SJSA1 (cell line): ENCODE measurements at regions not wholly inside any gene's neighbourhood (a gene's known extent, or its start where the extent isn't known, plus 50 kb on each side); places are given as distances from the start of the nearest gene placed in this dataset.

ENCODE experiments used
- DNase-seq, 2 experiments: peaks; one replicate each; pipeline ENCODE4 v3.0.0-alpha.2; 2015 to 2020; ENCODE audit warnings: low spot score in 2 of 2, low read depth in 1 of 2
- H3K27ac ChIP-seq: fragments of 250-450 bp; sonication (Bioruptor Pico); 2 replicates; pipeline ENCODE4 v1.5.1; 2020; ENCODE audit warnings: mild to moderate bottlenecking, moderate library complexity
- H3K27me3 ChIP-seq: fragments of 250-450 bp; sonication (Bioruptor Pico); replicated peaks from 2 replicates; pipeline ENCODE4 v1.5.1; 2020; ENCODE audit warnings: mild to moderate bottlenecking, moderate library complexity
- H3K36me3 ChIP-seq: fragments of 250-450 bp; sonication (Bioruptor Pico); 2 replicates; pipeline ENCODE4 v1.5.1; 2020; ENCODE audit warnings: mild to moderate bottlenecking
- H3K4me1 ChIP-seq: fragments of 250-450 bp; sonication (Bioruptor Pico); replicated peaks from 2 replicates; pipeline ENCODE4 v1.6.1; 2021; ENCODE audit warnings: mild to moderate bottlenecking
- H3K4me3 ChIP-seq: fragments of 250-450 bp; sonication (Bioruptor Pico); 2 replicates; pipeline ENCODE4 v1.5.1; 2020; ENCODE audit warnings: mild to moderate bottlenecking
- H3K9me3 ChIP-seq: fragments of 250-450 bp; sonication (Bioruptor Pico); replicated peaks from 2 replicates; pipeline ENCODE4 v1.5.1; 2020; ENCODE audit warnings: mild to moderate bottlenecking

DNA sequence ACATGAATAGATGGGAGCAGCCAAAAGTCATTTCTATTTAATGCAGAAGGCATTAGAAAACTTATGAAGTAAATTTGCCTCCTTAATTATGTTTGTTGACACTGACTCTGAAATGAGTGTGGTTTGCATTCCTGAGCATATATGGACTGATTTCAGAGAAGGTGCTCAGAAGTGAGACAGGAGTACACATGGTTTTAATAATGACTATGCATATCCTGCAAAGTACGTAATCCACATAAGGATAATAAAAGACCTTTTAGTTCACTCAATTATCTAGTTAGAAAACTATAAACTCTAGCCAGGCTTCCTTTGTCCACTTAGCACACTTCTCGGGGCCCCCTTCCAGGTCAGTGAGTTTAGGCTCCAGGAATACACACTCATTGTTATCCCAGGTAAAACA, 75.7 kb upstream of the SNX2 start:
- Histone ChIP-seq H3K4me1 (peaks cover 15% of the 10 kb centered on the region), H3K27me3 (no peaks in the 10 kb centered on the region), H3K4me3 (no peak overlapping the region), H3K27ac (peak overlapping the region; percentile 5; the same call in 1 of the 2 replicates), H3K36me3 (no peaks in the 10 kb centered on the region), H3K9me3 (no peaks in the 10 kb centered on the region)
- DNase-seq: peak in 1 of 2 experiments; percentile 26

DNA sequence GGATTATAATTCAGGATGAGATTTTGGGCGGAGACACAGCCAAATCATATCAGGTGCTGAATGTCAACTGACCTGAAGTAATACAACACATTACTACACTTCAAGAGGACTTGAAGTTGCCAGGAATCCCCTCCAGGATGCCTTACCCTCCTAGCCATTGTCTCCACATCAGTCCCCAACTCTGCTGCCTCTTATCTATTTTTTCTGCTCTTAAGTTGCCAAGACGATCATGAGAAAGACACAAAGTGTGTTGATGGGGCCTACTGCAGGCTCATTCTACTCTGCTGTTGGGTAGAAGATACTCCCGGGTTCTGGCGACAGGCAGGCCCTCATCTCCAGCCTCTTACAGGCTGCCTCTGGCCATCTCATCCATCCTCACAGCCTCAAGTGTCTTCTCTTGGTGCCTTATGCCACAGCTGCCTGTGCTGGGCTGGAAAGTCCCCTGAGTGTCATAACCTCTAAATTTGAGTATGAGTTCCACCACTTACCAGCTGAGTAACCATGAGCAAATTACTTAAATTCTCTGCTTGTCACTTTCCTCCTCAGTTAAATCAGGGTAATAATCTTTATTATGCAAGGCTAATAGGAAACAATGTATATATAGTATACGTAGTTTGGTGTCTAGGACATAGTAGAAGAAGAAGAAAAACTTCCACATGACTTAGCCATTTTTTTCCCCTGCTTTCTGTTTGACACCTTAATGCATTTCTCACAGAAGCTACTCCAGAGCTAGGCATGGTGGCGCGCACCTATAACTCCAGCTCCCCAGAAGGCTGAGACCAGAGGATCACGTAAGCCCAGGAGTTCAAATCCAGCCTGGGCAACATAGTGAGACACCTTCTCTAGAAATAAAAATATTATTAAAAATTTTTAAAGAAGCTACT, 73.0 kb upstream of the SNX2 start:
- Histone ChIP-seq H3K27ac (no peak overlapping the region), H3K36me3 (no peaks in the 10 kb centered on the region), H3K4me3 (no peak overlapping the region), H3K9me3 (no peaks in the 10 kb centered on the region), H3K4me1 (peaks cover 10% of the 10 kb centered on the region), H3K27me3 (no peaks in the 10 kb centered on the region)
- DNase-seq: no peak

DNA sequence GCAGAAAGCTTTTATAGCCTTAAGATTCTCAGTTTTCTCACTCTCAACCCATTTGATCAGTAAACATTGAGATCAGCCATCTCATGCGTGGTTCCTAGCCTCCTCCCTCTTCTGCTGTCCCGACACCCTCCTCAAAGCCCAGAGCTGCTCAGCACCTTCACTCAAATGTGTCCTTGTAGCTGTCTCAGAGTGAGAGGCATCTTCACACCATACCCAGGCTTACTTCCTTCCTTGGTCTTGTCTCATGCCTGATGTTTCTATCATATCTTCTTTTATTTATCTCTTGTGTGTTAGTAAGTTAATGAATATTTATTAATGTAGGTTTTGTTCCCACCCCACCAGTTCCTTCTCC, 72.4 kb upstream of the SNX2 start:
- Histone ChIP-seq H3K36me3 (no peaks in the 10 kb centered on the region), H3K27ac (no peak overlapping the region), H3K27me3 (no peaks in the 10 kb centered on the region), H3K4me3 (no peak overlapping the region), H3K9me3 (no peaks in the 10 kb centered on the region), H3K4me1 (peaks cover 10% of the 10 kb centered on the region)
- DNase-seq: no peak

DNA sequence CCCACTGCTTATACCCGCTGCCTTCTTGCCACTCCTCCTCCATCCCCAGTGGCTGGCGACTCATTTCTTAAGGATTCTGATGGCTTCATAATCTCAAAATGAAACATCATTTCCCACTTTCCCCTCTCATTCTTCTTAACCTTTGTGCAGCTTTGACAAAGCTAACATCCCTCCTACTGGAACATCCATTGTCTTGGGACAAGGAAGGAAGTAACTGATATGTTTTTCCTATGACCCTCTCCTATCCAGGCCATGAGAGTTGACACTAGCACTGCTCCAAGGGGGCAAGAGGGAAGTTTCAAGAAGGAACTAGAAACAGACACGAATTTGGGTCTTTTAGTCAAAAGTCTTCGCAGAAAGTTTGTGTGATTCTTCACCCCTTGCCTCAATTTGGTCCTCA, 71.7 kb upstream of the SNX2 start:
- Histone ChIP-seq H3K27ac (no peak overlapping the region), H3K9me3 (no peaks in the 10 kb centered on the region), H3K4me1 (peaks cover 10% of the 10 kb centered on the region), H3K27me3 (no peaks in the 10 kb centered on the region), H3K36me3 (no peaks in the 10 kb centered on the region), H3K4me3 (no peak overlapping the region)
- DNase-seq: no peak

DNA sequence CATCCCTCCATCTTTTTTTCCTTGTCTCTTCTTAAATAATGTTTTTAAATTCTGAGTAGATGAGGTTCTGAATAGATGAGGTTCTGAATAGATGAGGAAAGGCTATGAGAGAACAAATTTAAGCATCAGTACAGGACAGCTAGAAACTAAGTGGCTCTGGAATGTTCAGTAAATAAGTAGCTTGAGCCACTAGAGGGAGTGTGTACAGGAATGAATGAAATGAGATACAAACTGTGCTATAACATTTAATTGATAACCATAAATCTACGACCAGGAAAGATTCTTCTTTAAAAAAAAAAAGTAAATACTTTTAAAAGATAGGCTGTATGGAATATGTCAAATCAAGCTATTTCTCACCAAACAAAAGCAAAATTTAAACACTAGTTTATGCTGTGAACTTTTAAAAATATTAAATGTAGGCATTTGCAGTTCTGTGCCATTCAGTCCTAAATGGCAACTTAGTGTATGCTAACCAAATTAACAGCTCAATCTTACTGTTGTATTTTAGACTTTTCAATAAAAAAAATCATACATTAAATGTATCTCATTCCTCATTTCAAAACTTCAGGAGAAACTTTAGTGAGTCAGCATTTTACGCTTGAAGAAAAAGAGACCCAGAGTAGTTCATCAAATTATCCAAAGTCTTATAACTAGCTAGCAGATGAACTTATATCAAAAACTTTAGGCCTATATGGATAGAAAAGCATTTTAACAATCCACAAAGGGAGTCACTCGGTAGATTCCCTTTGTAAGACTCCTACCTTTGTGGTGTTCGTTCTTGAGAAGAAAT, 70.4 kb upstream of the SNX2 start:
- no peak overlapping the region for H3K4me3 ChIP-seq
- no peaks in the 10 kb centered on the region for H3K9me3 ChIP-seq
- no peak overlapping the region for H3K27ac ChIP-seq
- peaks cover 3% of the 10 kb centered on the region for H3K4me1 ChIP-seq
- H3K27me3 ChIP-seq: no peaks in the 10 kb centered on the region
- DNase-seq: peak in 1 of 2 experiments; percentile 27
- no peaks in the 10 kb centered on the region for H3K36me3 ChIP-seq

DNA sequence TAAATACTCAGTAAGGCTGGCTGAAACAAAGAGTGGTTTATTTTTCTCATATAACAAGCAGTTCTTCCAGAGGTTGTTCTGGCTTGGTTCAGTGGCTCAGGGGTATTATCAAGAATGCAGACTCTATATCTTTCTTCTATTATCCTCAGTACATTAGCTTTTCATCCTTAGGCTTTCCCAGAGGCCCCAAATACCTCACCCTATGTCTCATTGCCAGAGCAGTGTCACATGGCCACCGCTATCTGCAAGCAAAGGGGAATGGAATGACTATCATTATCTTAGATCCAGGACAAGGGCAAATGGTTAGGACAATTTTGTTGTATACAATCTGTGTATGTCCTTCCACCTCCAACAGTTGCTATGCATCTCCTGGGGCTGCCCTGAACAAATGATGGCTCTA, 69.0 kb upstream of the SNX2 start:
- H3K36me3 ChIP-seq: no peaks in the 10 kb centered on the region
- no peaks in the 10 kb centered on the region for H3K9me3 ChIP-seq
- no peak for DNase-seq
- no peak overlapping the region for H3K27ac ChIP-seq
- no peak overlapping the region for H3K4me3 ChIP-seq
- no peaks in the 10 kb centered on the region for H3K27me3 ChIP-seq
- no peaks in the 10 kb centered on the region for H3K4me1 ChIP-seq

DNA sequence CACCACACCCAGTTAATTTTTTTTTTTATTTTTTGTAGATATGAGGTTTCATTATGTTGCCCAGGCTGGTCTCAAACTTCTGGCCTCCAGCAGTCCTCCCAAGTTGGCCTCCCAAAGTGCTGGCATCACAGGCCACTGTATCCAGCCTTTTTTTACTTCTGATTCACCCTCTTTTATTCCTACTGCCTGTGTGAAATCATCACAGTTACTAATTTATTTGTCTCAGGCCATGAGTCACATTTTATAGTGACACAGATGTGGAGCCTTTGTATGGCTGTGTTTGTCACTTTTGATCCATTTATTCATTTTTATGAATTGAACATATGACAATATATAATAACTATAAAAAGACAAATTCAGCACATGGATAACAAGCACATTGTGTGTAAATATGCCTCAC, 67.1 kb upstream of the SNX2 start:
- H3K9me3 ChIP-seq: no peaks in the 10 kb centered on the region
- no peaks in the 10 kb centered on the region for H3K36me3 ChIP-seq
- no peaks in the 10 kb centered on the region for H3K4me1 ChIP-seq
- no peaks in the 10 kb centered on the region for H3K27me3 ChIP-seq
- no peak overlapping the region for H3K4me3 ChIP-seq
- no peak overlapping the region for H3K27ac ChIP-seq
- DNase-seq: no peak

DNA sequence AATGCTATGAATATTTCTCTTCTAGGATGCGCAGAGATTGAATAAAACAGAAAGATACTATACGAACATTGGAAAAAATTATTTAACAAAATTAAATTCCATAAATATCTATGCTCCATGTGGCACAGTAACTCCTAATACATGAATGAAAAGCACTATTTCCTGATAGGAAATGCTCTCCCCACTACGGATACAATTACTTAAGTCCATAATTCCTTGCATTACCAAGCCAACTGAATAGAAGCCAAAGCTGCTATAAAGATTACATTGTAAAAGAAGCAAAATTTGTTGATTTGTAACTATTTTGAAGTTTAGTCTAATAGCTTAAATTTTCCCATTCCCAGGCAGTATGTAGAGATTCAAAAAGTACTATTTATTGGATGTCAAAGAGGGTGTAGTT, 61.8 kb upstream of the SNX2 start:
- no peaks in the 10 kb centered on the region for H3K27me3 ChIP-seq

DNA sequence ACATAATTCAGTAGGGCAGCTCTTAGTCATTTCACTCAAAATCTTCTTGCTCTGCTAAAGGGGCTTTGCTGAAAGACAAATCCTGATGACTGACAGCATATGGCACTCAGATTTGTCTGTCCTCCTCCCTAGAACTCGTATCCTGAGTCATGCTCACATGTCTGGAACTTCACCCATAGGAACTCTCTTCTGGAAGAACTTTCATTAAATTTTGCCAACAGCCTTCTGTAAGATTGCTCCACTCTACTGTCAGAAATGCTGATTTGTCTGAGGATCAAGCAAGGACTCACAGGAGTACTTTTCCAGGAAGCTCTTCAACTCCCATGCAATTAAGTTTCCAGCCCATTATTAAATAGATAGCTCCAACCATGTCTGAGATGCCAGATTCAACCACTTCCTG, 59.8 kb upstream of the SNX2 start:
- Histone ChIP-seq H3K27me3 (no peaks in the 10 kb centered on the region), H3K9me3 (no peaks in the 10 kb centered on the region), H3K4me3 (no peak overlapping the region), H3K36me3 (no peaks in the 10 kb centered on the region), H3K27ac (no peak overlapping the region), H3K4me1 (no peaks in the 10 kb centered on the region)
- no peak for DNase-seq

More for the DNA sequence above, 61.8 kb upstream of the SNX2 start:
- no peaks in the 10 kb centered on the region for H3K9me3 ChIP-seq
- H3K4me1 ChIP-seq: no peaks in the 10 kb centered on the region
- no peak overlapping the region for H3K27ac ChIP-seq
- DNase-seq: no peak
- H3K36me3 ChIP-seq: no peaks in the 10 kb centered on the region
- H3K4me3 ChIP-seq: no peak overlapping the region

DNA sequence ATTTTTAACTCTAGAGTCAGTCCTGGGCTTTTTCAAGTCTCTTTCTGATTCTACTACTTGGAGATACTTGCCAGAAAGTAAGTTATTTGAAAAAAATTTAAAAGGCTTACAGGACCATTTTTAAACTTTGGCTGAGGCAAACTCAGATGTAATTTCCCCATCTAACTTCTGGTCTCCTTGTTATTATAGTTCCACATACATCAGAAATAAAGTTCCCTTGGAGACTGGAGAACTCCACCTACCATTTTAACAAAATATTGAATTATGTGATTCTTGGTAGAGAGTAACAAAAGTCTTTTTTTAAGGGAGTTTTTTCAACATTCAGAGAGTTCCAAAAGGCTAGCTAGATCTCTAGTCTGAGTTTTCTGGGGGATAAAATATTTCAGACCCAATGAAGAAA, 56.3 kb upstream of the SNX2 start:
- peaks cover 4% of the 10 kb centered on the region for H3K4me1 ChIP-seq
- H3K36me3 ChIP-seq: no peaks in the 10 kb centered on the region
- H3K27ac ChIP-seq: no peak overlapping the region
- H3K27me3 ChIP-seq: no peaks in the 10 kb centered on the region
- no peaks in the 10 kb centered on the region for H3K9me3 ChIP-seq
- H3K4me3 ChIP-seq: no peak overlapping the region
- DNase-seq: no peak

DNA sequence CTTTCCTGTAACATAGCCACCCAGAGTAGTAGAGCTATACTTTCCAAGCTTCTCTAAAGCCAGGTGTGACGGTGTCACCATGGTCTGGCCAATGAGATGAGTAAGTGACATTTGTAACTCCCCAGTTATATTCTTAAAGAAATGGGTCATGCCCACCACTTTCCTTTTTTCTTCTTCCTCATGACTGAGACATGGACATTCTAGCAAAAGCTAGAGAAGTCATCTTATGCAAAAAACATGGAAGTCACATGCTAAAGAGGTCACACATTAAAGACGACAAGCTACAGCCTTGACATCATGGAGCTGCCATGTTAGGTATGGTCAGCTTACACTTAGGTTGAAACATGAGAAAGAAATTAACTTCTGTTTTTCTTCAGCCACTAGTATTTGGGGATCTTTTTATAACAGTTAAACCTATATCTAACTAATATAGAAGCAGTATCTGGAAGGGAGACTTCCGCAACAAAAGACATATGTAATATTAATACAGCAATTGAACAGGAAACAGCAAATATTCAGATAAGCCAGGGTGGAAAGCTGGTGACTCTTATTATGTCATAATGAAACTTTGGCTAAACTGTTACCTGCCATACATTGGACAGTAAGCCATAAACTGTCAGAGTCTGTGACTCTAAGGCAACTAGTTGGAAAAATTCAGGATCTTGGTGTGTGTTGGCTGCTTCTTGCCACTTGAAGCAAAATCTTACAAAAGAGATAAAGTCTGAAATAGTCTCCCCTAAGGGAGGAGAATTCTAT, 54.7 kb upstream of the SNX2 start:
- H3K27me3 ChIP-seq: no peaks in the 10 kb centered on the region
- H3K4me3 ChIP-seq: no peak overlapping the region
- H3K9me3 ChIP-seq: no peaks in the 10 kb centered on the region
- no peak for DNase-seq
- H3K27ac ChIP-seq: no peak overlapping the region
- H3K36me3 ChIP-seq: no peaks in the 10 kb centered on the region
- H3K4me1 ChIP-seq: peaks cover 8% of the 10 kb centered on the region

DNA sequence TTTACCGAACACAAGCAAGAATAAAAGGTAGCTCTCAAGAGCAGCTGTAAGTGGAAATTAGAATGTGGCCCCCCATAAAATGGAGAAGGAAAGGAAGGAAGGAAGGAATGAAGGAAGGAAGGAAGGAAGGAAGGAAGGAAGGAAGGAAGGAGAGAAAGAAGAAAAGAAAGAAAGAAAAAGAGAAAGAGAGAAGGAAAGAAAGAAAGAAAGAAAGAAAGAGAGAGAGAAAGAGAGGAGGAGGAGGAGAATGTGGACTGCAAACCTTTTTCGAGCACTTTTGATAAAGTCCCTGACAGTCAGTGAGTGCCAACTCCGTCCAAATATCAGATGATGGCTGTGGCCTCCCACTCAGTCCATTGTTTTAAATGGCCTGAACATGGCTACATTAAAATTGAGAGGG, 53.8 kb upstream of the SNX2 start:
- H3K27me3 ChIP-seq: no peaks in the 10 kb centered on the region
- H3K4me3 ChIP-seq: no peak overlapping the region
- no peak for DNase-seq
- H3K4me1 ChIP-seq: peaks cover 11% of the 10 kb centered on the region
- no peak overlapping the region for H3K27ac ChIP-seq
- no peaks in the 10 kb centered on the region for H3K9me3 ChIP-seq
- no peaks in the 10 kb centered on the region for H3K36me3 ChIP-seq

DNA sequence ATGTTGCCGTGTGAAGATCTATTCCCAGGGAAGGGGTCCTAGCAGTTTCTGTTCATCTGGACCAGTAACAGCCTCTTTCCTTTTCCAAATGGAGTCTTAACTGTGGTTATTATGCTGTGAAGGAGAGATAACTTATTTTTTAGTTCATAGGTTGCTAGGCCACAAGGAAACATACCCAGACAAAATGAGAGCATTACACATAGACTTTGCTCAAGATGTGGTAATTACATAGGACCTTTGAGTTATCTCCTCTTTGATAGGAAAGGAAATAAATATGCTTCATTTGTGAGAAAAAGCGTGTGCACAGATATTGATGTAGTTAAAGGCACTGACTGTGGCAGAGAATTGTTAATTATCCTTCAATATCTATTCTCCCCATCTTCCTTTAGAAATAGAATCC, 52.5 kb upstream of the SNX2 start:
- no peak overlapping the region for H3K4me3 ChIP-seq

More for the DNA sequence above, 52.5 kb upstream of the SNX2 start:
- no peaks in the 10 kb centered on the region for H3K36me3 ChIP-seq
- no peak overlapping the region for H3K27ac ChIP-seq
- H3K27me3 ChIP-seq: no peaks in the 10 kb centered on the region
- peaks cover 22% of the 10 kb centered on the region for H3K4me1 ChIP-seq
- no peaks in the 10 kb centered on the region for H3K9me3 ChIP-seq
- no peak for DNase-seq
